Activated CD4-positive, alpha-beta memory T cell treated with anti-CD3 and anti-CD28 coated beads, Interleukin-2, amount 10 ng/mL, durations not matched to agents 7 days and 5 days (primary cell): ENCODE measurements at regions not wholly inside any gene's neighbourhood (a gene's known extent, or its start where the extent isn't known, plus 50 kb on each side); places are given as distances from the start of the nearest gene placed in this dataset.

ENCODE experiments used
- CTCF ChIA-PET: fragments of 350-600 bp; sonication (Branson Sonifier 250); formaldehyde crosslinking; loops from one replicate; lab custom pipeline; 2021; ENCODE audit warnings: antibody characterized with exemption, inconsistent platforms; lab: Charles Lee
- POLR2A ChIA-PET: fragments of 350-600 bp; sonication (Branson Sonifier 250); formaldehyde crosslinking; loops from one replicate; lab custom pipeline; 2021; ENCODE audit warnings: antibody characterized with exemption; lab: Charles Lee
- DNase-seq: peaks from one replicate; pipeline ENCODE4 v3.0.0-alpha.2; 2020
- H3K27ac Mint-ChIP-seq: one replicate; pipeline ENCODE4 v1.8.0; 2021; ENCODE audit warnings: mild to moderate bottlenecking, mixed read lengths
- H3K27me3 Mint-ChIP-seq: one replicate; pipeline ENCODE4 v1.8.0; 2021; ENCODE audit warnings: mixed read lengths
- H3K36me3 Mint-ChIP-seq: one replicate; pipeline ENCODE4 v1.8.0; 2021; ENCODE audit warnings: low read depth, mixed read lengths
- H3K4me1 Mint-ChIP-seq: one replicate; pipeline ENCODE4 v1.8.0; 2021; ENCODE audit warnings: mixed read lengths
- H3K4me3 Mint-ChIP-seq: one replicate; pipeline ENCODE4 v1.8.0; 2021; ENCODE audit warnings: mild to moderate bottlenecking, mixed read lengths
- H3K9me3 Mint-ChIP-seq: one replicate; pipeline ENCODE4 v1.8.0; 2021; ENCODE audit warnings: mixed read lengths

- Mint-ChIP-seq H3K27me3 (peaks cover 1% of the 10 kb centered on the region), H3K4me1 (peaks cover 60% of the 10 kb centered on the region), H3K4me3 (peak overlapping the region; percentile 91), H3K9me3 (no peaks in the 10 kb centered on the region), H3K36me3 (peaks cover 55% of the 10 kb centered on the region), H3K27ac (peak overlapping the region; percentile 28)
- POLR2A ChIA-PET = interaction anchor here (0.6 to 4.8 kb wide), 4 partner anchors 34 to 346 kb away, joined by 3 to 51 read pairs (median 4); partner anchors contain the start of gene SEC14L1
- CTCF ChIA-PET = interaction anchor here (0.6 to 1.5 kb wide), 3 partner anchors 10 to 324 kb away, joined by 3 to 5 read pairs (median 3); partner anchors contain the start of gene SEC14L1
- no peak for DNase-seq
Observed at GRCh38 chr17:77090476-77090875, 50.3 kb upstream of the SEC14L1 start.
